Inflammatory macrophage treated with lipopolysaccharide for 1 hour (primary cell): ENCODE measurements at regions not wholly inside any gene's neighbourhood (a gene's known extent, or its start where the extent isn't known, plus 50 kb on each side); places are given as distances from the start of the nearest gene placed in this dataset.

Source experiments
- DNase-seq, 2 donors: peaks; one replicate each; pipeline ENCODE4 v3.0.0-alpha.2; 2020 to 2022

DNA sequence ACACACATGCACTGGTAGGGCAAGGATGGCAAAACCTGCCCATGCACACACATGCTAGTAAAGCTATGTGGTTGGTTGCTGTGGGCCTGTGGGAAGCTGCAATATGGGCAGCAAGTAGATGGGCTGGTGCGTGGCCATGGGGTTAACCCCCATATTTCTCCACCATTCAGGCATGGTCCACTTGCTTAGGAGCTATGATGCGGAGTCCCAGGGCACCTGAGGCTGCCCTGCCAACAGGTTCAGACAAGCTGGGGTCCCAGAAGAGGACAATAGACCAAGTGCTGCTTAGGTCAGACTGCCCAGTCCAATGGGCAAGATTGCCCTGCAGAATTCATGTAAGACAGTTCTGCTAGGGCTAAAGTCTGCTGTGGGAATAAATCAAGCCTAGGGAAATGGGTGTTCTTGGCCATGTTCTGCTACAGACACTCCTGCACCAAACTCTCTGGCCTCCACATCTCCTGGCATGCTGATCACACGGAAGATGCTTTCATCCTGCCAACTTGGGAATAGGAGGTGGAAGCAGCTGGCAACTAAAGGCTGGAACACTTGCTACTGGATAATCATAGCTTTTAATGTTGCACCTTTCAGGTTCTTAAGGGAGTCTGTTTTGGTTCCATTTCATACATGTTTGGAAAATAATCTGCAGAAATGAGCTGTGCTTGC lies 646.3 kb upstream of the SLITRK1 start:
- DNase-seq = no peak

DNA sequence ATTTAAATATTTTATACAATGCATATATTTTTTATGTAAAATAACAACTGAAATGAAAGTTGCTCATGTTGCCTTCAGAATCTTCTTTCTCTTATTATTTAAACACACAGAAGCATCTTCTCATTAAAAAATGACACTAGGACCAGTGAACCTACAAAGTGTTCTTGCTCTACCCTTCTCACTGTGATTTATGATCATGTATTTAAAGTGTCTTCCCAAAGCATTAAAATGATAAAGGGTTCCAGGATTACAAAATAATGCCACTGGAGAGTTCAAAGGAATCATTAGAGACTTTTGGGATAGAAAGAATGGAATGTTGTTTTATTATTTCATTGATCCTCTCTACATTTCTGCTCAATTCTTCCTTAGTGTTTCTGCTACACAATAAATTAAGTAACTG lies 643.6 kb upstream of the SLITRK1 start:
- DNase-seq = no peak

DNA sequence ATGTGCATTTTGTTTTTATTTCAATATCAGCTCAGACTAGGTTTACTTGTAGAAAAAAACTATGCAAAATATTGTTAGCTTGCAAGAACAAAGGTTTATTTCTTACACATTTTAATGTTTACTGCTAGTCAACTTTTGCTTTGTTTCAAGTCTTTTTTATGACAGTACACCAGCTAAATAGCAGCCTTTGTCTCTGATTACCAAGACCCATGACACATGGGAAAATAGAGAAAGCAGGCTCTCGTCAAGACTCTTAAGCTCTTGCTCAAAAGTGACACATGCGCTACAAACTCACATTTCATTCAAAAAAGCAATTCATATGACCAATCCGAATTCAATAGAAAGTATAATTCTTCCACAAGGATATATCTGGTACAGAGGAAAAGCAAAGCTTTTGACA lies 642.3 kb upstream of the SLITRK1 start:
- DNase-seq = no peak

DNA sequence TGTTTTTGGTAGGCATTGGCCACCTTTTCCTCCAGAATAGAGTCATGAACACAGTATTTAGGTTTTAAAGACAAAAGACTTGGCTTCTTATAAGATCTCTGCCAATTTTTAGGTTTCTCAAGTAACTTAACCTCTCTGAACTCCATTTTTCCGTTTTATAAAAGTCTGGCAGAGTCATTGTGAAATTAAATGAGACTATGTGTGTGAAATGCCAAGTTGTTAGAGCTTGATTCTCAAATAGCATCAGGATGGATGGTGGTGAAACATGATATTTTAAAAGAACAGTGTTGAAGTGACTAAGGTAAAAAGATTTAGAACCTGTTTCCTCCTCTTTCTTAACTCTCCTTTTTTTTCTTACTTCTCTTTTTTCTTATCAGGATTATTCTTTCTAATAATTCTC lies 617.7 kb upstream of the SLITRK1 start:
- DNase-seq = no peak

DNA sequence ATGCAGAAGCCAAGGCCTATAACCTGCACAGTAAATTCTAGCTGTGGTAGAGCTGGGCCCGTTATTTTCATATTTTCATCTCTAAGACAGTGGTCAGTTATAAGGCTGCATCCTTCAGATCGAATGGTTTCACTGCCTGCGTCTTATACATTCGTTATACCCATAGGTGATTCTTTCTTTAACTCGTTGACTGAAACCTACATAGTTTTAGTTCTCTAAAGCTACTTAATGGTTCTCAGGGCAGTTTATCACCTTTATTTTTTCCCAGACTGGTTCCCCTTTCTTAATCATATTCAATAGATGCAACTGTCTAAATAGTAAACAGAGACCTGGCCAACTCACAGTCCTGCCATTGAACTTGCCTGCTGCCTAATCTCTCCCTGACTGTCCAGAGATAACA lies 615.3 kb upstream of the SLITRK1 start:
- DNase-seq = no peak

DNA sequence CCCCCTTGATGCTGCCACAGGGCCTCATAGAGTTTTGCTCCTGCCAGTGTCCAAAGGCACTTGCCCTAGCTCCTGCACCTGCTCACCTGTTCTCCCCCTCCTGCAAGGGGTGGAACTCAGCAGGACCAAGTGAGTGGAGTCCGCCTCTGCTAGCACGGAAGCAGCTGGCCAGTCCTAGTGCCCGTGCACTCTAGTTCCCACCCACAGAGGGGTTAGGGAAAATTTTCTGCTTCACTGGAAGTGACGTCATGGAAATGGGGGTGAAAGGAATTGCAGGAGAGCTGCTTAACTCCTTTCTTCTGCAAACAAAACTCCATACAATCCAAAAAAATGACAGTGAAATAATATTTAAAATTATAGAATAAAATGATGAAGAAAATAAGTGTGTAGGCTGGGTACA lies 609.7 kb upstream of the SLITRK1 start:
- no peak for DNase-seq

DNA sequence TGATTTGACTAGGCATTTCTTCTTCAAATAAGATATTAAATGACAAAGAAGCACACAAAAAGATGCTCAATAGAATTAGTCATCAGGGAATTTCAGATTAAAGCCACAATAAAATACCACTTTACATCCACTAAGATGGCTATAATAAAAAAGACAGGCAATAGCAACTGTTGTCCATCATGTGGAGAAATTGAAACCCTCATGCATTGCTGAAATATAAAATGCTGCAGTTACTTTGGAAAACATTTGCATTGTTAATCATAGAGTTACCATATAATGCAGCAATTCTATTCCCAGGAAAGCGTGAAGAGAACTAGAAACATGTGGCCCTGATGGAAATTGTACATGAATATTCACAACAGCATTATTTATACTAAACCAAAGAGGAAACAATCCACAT lies 605.5 kb upstream of the SLITRK1 start:
- DNase-seq = no peak

DNA sequence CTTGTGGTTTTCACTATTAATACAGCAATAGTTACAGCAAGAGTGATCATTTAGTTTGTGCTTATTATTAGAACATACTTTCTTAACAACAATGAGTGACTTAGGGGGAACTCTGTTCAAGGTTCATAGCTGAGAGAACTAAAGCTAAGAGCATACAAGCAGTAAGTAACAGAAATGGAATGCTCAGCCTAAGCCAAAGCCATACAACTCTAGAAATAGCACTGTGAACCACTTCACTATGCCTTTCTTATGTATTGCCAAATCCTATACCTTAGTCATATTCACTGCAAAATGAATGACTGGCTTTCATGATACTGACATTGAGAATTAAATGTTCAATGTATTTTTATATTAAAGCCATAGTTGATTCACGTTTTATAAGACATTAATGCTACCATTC lies 599.7 kb upstream of the SLITRK1 start:
- DNase-seq = no peak

DNA sequence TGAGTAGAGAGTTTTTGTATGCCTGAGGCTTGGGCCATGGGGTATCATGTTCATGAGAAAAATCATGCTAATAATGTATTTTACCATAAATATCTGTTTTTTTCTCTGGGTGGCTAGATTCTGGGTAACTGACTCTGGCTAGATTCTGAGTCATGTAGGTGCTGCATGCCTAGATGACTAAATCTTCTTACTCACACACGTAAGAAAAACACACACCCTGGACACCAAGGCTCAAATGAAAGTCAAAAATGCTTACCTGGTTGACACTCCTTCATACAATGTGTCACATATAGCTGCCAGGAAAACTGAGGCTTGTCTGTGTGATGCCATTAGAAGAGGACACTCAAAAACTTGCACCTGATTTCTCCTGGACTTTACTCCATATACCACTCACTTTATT lies 597.4 kb upstream of the SLITRK1 start:
- DNase-seq = no peak

DNA sequence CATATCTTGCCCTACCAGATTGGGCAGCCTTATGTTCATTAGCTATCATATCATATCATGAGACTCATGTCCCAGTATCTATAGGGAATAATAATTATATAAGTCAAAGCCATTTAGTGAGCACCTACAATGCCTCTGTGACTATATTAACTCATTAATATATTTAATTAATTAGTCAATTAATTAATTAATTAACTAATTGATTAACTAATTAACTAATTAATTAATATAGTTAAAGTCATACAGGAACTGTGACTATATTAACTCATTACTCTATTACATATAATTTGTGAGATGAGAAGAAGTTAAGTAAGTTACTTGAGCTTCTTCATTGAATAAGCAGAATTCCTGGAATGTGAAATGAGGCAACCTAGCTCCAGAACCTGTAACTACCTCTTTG lies 588.3 kb upstream of the SLITRK1 start:
- no peak for DNase-seq

DNA sequence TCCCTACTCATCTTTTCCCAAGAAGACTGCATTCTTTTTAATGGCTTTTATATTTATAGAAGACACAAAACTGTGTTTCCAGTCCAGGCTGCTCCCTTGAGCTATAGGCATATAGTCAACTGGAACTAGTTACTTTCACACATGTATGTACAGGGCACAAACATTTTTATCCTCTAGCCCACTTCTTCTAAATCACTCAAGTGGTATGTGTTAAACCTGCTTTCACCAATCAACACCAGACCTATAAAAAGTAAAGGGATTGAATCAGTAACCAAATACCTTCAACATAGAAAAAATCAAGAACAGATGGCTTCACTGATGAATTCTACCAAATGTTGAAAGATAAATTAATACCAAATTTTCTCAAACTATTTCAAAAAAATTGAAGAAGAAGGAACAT lies 584.2 kb upstream of the SLITRK1 start:
- DNase-seq = no peak

DNA sequence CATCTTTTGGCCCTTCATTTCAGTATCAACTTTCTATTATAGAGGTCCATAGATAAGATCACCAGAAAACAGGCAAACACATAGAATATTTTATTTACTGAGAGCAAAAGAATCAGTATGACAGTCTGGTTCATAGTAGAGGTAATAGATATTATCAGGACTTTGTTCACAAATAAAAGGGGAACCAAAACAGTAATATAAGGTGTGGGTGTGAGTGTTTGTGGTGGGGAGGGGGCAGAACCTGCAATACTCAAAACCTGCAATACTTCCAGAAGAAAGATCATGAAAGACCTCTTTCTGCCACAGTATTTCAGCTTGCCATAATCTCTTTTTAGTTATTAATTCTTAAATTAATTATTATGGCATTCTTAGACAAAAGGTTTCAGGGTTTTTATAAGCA lies 578.7 kb upstream of the SLITRK1 start:
- no peak for DNase-seq

DNA sequence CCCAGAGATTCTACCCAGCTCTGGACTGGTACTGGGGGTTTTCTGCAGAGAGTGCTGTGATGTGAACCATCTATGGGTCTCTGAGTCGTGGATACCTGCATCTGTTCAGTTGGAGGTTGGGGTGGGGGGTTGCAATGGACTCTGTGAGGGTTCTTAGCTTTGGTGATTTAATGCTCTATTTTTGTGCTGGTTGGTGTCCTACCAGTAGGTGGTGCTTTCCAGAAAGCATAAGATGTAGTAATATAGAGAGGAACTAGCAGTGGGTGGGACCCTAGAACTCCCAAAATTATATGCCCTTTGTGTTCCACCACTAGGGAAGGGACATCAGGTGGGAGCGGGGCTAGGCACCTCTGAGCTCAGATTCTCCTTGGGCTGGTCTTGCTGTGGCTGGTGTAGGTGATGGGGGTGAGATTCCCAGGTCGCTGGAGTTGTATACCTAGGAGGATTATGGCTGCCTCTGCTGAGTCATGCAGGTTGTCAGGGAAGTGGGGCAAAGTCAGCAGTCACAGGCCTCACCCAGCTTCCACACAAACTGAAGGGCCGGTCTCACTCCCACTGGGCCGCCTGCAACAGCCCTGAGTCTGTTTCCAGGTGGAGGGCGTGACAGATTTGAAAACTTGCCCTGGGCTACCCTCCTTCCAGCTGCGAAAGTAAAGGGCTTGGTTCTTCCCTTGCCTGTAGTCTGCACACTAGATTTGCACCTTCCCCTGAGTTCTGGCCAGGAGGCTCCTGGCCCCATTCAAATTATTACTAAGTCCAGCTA lies 573.0 kb upstream of the SLITRK1 start:
- no peak for DNase-seq

DNA sequence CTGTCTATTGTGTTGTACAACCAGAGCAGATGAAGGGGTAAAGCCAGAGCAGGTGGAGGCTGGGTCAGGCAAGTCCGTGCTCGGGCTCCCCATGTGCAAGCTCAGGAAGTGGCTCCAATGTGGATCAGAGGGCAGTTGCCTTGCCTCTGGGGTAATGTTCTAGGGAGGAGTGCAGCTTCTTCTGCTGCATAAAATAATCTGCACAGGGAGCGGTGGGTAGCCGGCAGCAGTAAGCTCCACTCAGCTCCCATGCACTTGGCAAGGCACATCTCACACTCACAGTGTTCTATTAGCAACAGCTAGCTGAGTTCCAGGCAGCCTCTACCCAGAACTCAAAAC lies 565.3 kb upstream of the SLITRK1 start:
- DNase-seq = no peak

DNA sequence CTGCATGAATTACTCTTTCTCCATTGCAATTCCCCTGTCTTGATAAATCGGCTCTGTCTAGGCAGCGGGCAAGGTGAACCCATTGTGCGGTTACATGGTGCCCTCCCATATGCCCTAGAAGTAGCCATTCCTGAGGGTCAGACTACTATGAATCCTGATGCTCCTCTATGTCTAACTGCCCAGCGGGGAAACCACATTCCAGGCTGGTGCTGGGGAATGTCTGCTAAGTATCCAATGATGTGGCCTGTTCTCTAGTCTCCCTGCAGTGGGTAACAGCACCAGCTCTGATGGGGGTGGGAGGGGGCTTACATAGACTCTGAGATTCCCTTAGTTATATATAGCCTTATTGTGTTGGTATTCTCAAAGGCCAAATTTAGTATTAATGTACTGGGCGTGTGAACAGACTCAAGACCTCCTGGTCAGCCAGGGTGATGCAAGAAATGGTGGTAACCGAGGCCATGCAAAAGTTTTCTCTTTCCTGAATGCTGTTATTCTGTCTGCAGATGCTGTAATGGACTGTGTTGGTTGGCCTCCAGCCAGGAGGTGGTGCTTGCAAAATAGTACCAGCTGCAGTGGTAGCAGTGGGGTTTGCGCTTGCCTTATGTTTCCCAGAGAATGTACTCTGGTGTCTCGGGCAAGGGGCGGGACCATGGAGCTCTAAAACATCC lies 564.8 kb upstream of the SLITRK1 start:
- no peak for DNase-seq

DNA sequence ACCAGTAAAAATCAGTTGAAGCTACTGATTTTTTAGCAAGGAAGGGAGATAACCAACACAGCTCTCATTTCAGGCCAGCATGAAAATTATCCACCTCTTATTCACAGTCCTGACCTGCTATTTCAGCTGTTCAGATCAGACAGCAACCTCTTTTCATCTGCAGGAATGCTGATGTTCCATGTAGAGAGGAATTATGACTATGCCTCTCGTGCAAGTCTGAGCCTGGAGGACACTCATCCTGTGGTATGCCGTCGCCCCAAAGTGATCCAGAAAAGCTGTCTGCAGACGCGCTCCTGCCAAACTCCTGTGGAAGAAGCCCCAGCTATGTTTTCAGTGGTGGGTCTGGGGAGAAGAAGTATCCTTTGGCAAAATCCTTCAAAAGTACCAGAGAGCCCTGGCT lies 563.5 kb upstream of the SLITRK1 start:
- DNase-seq = no peak

DNA sequence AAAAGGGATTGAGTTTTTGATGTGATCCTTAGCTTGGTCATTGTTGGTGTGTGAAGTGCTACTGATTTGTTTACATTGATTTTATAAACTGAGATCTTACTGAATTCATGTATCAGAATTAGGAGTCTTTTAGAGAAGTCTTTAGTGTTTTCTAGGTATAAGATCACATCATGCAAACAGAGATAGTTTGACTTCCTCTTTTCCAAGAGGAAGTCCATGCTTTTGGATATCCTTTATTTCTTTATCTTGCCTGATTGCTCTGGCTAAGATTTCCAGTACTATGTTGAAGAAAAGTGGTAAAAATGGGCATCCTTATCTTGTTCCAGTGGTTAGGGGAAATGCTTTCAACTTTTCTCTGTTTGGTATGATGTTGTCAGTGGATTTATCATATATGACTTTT lies 561.2 kb upstream of the SLITRK1 start:
- DNase-seq = no peak

DNA sequence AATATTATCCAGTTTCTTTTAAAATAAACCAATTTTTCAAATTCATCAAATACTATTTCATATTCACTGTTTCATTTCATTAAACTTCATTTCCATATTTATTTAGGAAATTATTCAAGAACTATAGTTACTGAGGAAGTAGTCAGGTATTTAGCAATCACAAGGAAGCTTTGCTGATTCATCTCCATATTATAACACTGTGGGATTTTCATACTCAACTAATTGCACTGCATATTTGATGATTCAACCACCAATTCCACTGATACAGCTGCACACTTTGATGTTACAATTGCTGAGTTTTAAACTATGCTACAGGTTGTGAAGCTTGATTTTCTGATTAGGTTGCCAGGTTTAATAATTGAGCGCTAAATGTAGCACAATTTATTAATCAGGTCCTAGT lies 556.8 kb upstream of the SLITRK1 start:
- peak; percentile 0 to 2 for DNase-seq

DNA sequence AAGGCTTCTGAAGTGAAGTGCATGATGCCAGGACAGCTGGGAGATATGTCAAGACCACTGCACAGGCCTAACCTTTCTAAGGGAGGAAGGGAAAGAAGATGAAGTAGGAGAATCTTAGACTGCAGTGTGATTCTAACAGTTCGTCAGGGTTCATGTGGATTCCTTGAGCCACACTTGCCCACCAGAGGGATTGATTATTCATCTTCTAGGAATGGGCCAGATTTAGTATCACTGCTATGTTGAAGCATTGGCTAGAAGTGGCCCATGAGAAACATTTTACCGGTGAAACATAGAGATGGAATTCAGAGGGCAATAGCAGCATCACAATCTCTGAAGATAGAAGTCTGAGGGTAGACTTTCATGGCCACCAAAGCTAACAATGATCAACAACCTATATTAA lies 550.8 kb upstream of the SLITRK1 start:
- DNase-seq = no peak

DNA sequence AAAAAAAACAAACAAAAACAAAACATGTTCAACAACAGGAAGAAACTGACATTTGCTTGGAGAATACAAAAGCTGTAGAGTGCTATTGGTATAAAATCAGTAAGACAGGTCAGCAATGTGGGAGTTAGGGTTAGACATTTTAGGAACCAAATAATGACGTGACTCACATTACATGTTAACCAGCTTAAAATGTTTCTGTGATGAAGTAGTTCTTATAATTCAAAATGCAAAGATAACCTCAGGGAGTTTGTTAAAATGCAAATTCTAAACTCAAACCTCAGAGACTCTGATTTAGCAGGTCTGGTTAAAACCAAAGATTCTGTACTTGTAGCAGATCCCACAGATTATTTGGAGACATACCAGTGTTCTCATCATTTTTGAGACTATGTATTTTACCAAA lies 549.4 kb upstream of the SLITRK1 start:
- DNase-seq = no peak

DNA sequence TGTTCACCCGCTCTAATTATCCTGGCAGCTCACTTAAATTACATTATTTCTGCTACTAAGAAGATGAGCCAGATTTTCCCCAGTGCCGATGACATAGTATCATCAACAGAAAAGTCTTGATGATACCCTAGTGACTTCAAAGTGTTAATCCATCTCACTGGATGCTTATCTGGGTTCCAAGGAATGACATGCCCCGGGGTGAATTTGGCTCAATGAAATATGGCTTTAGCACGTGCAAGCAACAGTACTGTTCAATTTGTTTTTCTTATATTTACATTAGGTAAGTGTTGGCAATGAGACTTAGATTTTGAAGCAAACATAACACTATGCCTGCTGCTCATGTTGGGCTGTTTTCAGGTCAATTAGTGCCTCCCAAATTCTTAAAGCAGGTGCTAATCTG lies 548.2 kb upstream of the SLITRK1 start:
- DNase-seq = no peak

DNA sequence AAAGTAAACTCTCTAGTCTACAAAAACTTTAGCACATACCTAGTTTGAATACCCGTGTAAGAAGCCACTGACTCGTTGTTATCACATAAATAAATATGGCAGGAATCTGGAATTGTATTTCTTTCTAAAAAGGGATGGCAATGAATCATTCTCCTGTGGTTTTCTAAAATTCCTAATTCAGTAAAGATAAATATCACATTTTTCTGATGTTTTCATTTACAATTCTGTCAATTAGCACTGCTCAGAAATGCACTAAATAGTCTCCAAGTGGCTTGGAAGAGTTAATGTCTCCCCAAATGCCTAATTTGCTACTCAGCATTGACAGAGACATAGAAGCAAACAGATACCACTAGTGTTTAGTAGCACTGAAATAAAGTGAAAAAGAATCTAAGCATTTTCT lies 547.7 kb upstream of the SLITRK1 start:
- DNase-seq = no peak

DNA sequence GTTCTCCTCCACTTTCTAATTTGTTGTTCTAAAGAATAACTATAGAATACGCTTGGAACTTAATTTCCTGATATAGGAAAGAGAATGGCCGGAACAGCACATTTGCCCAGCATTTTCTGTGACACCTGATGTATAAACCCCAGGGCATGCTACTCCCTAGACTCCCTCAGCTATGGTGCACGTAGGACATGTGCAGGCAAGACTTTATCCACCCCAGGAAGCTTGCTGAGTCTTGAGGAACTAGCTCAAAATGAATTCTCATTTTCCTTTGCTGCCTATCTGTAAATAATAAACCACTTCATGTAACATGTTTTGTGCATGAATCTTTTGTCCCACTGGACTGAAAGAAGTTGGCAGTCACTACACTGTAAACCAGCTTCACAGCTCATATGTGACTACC lies 535.8 kb upstream of the SLITRK1 start:
- no peak for DNase-seq

DNA sequence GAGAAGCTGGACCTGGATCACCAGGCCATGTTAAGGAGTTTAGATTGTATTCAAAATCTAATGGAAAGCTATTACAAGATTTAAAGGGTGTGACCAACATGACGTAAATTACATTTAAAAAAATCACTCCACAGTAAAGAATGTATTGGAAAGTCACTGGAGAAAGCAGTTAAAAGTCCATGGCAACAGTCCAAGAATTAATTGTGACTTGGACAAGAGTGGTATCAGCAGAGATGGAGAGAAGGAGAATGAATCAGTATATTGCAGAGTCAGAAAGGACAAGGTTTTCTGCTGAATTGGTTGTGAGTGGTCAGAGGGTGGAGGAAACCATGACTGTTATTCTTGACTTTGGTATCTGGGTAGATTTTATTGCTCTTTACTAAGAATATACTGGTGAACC lies 535.1 kb upstream of the SLITRK1 start:
- no peak for DNase-seq

DNA sequence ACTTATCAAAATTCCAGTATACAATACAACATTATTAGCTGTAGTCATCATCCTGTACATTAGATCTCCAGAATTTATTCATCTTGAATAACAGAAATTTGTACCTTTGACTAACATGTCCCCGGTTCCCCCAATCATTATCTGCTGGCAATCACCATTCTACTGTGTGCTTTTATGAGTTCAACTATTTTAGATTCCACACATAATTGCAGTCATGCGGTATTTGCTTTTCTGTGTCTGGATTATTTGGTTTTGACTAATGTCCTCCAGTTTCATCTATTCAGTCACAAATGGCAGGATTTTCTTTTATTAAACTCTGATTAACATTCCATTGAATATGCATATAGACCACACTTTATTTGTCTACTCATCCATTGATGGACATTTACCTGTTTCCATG lies 530.7 kb upstream of the SLITRK1 start:
- DNase-seq = no peak
